HEK293 (cell line): ENCODE measurements at regions not wholly inside any gene's neighbourhood (a gene's known extent, or its start where the extent isn't known, plus 50 kb on each side); places are given as distances from the start of the nearest gene placed in this dataset.

ENCODE experiments used
- CTCF ChIA-PET: fragments of 350-600 bp; formaldehyde crosslinking; extraction: SDS; loops from one replicate; lab custom pipeline; 2021; ENCODE audit warnings: antibody characterized with exemption; lab: Yijun Ruan, JAX
- POLR2A ChIA-PET: fragments of 300-600 bp; formaldehyde crosslinking; extraction: SDS; loops from one replicate; lab custom pipeline; 2020; ENCODE audit warnings: antibody characterized with exemption, inconsistent platforms; lab: Yijun Ruan, JAX
- H3K27ac ChIP-seq: fragments of 200-500 bp; sonication (Bioruptor generic); 2 replicates; pipeline ENCODE4 v1.5.1; 2014; ENCODE audit warnings: low read depth, low read length, control low read depth, inconsistent platforms; ENCODE audit errors: extremely low read depth
- H3K36me3 ChIP-seq, 2 experiments: fragments of 200-500 bp in 1 of 2; sonication (Bioruptor generic) in 1 of 2; 1 replicate in 1 of 2; 2 replicates in 1 of 2; pipeline ENCODE4 v1.5.1; 2014 to 2017; ENCODE audit warnings: inconsistent platforms in 2 of 2, low read length in 2 of 2; ENCODE audit not compliant: control insufficient read depth in 2 of 2, insufficient read depth in 1 of 2
- H3K4me1 ChIP-seq: fragments of 200-500 bp; sonication (Bioruptor generic); 2 replicates; pipeline ENCODE4 v1.5.1; 2014; ENCODE audit warnings: mild to moderate bottlenecking, low read length, inconsistent platforms; ENCODE audit not compliant: control insufficient read depth, insufficient read depth
- H3K4me3 ChIP-seq: 2 replicates; pipeline ENCODE4 v1.5.1; 2011; ENCODE audit warnings: low read depth, mild to moderate bottlenecking, control low read depth, low read length, moderate library complexity
- H3K9me3 ChIP-seq: fragments of 200-500 bp; sonication (Bioruptor generic); 2 replicates; pipeline ENCODE4 v1.5.1; 2014; ENCODE audit warnings: low read depth, low read length, inconsistent platforms; ENCODE audit not compliant: control insufficient read depth, insufficient read depth
- EGR2 ChIP-seq: fragments of 450-650 bp; formaldehyde crosslinking; IDR thresholded peaks from 2 replicates; pipeline ENCODE4 v1.5.1; 2016; ENCODE audit warnings: low read depth, missing biosample characterization, missing genetic modification characterization
- OVOL3 ChIP-seq: fragments of 450-650 bp; formaldehyde crosslinking; IDR thresholded peaks from 2 replicates; pipeline ENCODE4 v1.5.1; 2016; ENCODE audit warnings: missing biosample characterization, missing genetic modification characterization
- YY1 ChIP-seq: fragments of 450-650 bp; formaldehyde crosslinking; IDR thresholded peaks from 2 replicates; pipeline ENCODE4 v1.5.1; 2018; ENCODE audit warnings: missing biosample characterization, missing genetic modification characterization
- YY2 ChIP-seq: fragments of 450-650 bp; formaldehyde crosslinking; IDR thresholded peaks from 2 replicates; pipeline ENCODE4 v1.5.1; 2016; ENCODE audit warnings: missing biosample characterization, missing genetic modification characterization
- ZFP41 ChIP-seq: fragments of 450-650 bp; formaldehyde crosslinking; IDR thresholded peaks from 2 replicates; pipeline ENCODE4 v1.5.1; 2016; ENCODE audit warnings: missing biosample characterization, missing genetic modification characterization, borderline replicate concordance
- ZNF138 ChIP-seq: fragments of 450-650 bp; formaldehyde crosslinking; IDR thresholded peaks from 2 replicates; pipeline ENCODE4 v1.5.1; 2016; ENCODE audit warnings: missing biosample characterization, missing genetic modification characterization, borderline replicate concordance
- ZNF175 ChIP-seq: fragments of 450-650 bp; formaldehyde crosslinking; IDR thresholded peaks from 2 replicates; pipeline ENCODE4 v1.5.1; 2016; ENCODE audit warnings: missing biosample characterization, missing genetic modification characterization
- ZNF214 ChIP-seq: fragments of 450-650 bp; formaldehyde crosslinking; IDR thresholded peaks from 2 replicates; pipeline ENCODE4 v1.5.1; 2017; ENCODE audit warnings: missing biosample characterization, mild to moderate bottlenecking, missing genetic modification characterization, borderline replicate concordance
- ZNF221 ChIP-seq: fragments of 450-650 bp; formaldehyde crosslinking; IDR thresholded peaks from 2 replicates; pipeline ENCODE4 v1.5.1; 2017; ENCODE audit warnings: missing biosample characterization, missing genetic modification characterization, borderline replicate concordance
- ZNF366 ChIP-seq: fragments of 450-650 bp; formaldehyde crosslinking; conservative IDR thresholded peaks from 2 replicates; pipeline ENCODE4 v1.5.1; 2016; ENCODE audit warnings: missing biosample characterization, missing genetic modification characterization
- ZNF501 ChIP-seq: fragments of 450-650 bp; formaldehyde crosslinking; IDR thresholded peaks from 2 replicates; pipeline ENCODE4 v1.5.1; 2016; ENCODE audit warnings: missing biosample characterization, missing genetic modification characterization
- ZNF510 ChIP-seq: fragments of 450-650 bp; formaldehyde crosslinking; IDR thresholded peaks from 2 replicates; pipeline ENCODE4 v1.5.1; 2018; ENCODE audit warnings: mild to moderate bottlenecking, missing genetic modification characterization, missing biosample characterization; ENCODE audit not compliant: insufficient replicate concordance
- ZNF529 ChIP-seq: fragments of 450-650 bp; formaldehyde crosslinking; IDR thresholded peaks from 2 replicates; pipeline ENCODE4 v1.5.1; 2017; ENCODE audit warnings: missing genetic modification characterization, missing biosample characterization; ENCODE audit not compliant: insufficient replicate concordance
- ZNF549 ChIP-seq: fragments of 450-650 bp; IDR thresholded peaks from 2 replicates; pipeline ENCODE4 v1.5.1; 2018; ENCODE audit warnings: missing biosample characterization, missing genetic modification characterization, mild to moderate bottlenecking, inconsistent platforms, moderate library complexity
- ZNF596 ChIP-seq: fragments of 450-650 bp; IDR thresholded peaks from 2 replicates; pipeline ENCODE4 v1.5.0; 2018; ENCODE audit warnings: missing biosample characterization, mild to moderate bottlenecking, missing genetic modification characterization, moderate library complexity
- ZNF660 ChIP-seq: fragments of 450-650 bp; IDR thresholded peaks from 2 replicates; pipeline ENCODE4 v1.5.1; 2018; ENCODE audit warnings: missing biosample characterization, mild to moderate bottlenecking, missing genetic modification characterization
- ZNF785 ChIP-seq: fragments of 450-650 bp; formaldehyde crosslinking; IDR thresholded peaks from 2 replicates; pipeline ENCODE4 v1.5.1; 2016; ENCODE audit warnings: missing biosample characterization, missing genetic modification characterization
- ZNF792 ChIP-seq: fragments of 450-650 bp; formaldehyde crosslinking; IDR thresholded peaks from 2 replicates; pipeline ENCODE4 v1.5.1; 2016; ENCODE audit warnings: missing biosample characterization, missing genetic modification characterization
- ZNF830 ChIP-seq: fragments of 450-650 bp; IDR thresholded peaks from 2 replicates; pipeline ENCODE4 v1.5.0; 2018; ENCODE audit warnings: missing biosample characterization, missing genetic modification characterization, low read depth, mild to moderate bottlenecking, moderate library complexity
- ZNF837 ChIP-seq: fragments of 450-650 bp; formaldehyde crosslinking; IDR thresholded peaks from 2 replicates; pipeline ENCODE4 v1.5.1; 2016; ENCODE audit warnings: missing biosample characterization, missing genetic modification characterization
- ZSCAN16 ChIP-seq: fragments of 450-650 bp; formaldehyde crosslinking; IDR thresholded peaks from 2 replicates; pipeline ENCODE4 v1.5.1; 2016; ENCODE audit warnings: missing biosample characterization, missing genetic modification characterization
- TF ChIP-seq, protein P1 (sequence below): fragments of 450-650 bp; formaldehyde crosslinking; IDR thresholded peaks from 2 replicates; pipeline ENCODE4 v1.5.1; 2017; ENCODE audit warnings: missing biosample characterization, missing genetic modification characterization
- TF ChIP-seq, protein P2 (sequence below): fragments of 450-650 bp; formaldehyde crosslinking; IDR thresholded peaks from 2 replicates; pipeline ENCODE4 v1.5.1; 2016; ENCODE audit warnings: missing biosample characterization, missing genetic modification characterization
- TF ChIP-seq, protein P3 (sequence below): fragments of 450-650 bp; formaldehyde crosslinking; IDR thresholded peaks from 2 replicates; pipeline ENCODE4 v1.5.1; 2016; ENCODE audit warnings: missing biosample characterization, missing genetic modification characterization

- TF ChIP-seq, protein P1, sequence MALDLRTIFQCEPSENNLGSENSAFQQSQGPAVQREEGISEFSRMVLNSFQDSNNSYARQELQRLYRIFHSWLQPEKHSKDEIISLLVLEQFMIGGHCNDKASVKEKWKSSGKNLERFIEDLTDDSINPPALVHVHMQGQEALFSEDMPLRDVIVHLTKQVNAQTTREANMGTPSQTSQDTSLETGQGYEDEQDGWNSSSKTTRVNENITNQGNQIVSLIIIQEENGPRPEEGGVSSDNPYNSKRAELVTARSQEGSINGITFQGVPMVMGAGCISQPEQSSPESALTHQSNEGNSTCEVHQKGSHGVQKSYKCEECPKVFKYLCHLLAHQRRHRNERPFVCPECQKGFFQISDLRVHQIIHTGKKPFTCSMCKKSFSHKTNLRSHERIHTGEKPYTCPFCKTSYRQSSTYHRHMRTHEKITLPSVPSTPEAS (tag by site-specific recombination): no peak
- TF ChIP-seq ZNF792 (no peak), ZFP41 (tag by site-specific recombination) (no peak), ZNF785 (no peak), ZNF596 (tag by site-specific recombination) (no peak), ZNF660 (no peak), ZNF501 (tag by site-specific recombination) (no peak)
These were observed 938.4 kb upstream of the SEMA6D start (continued) for GRCh38 chr15:46778876-46779275.

- ChIA-PET POLR2A (no interaction called here), CTCF (interaction anchor here (0.5 kb wide), 1 partner anchor 255 kb away, joined by 3 read pairs; no protein-coding TSS in a partner anchor)
- no peaks in the 10 kb centered on the region for H3K9me3 ChIP-seq
- H3K4me3 ChIP-seq: no peak overlapping the region
- H3K36me3 ChIP-seq: no peaks in the 10 kb centered on the region
- H3K4me1 ChIP-seq: no peaks in the 10 kb centered on the region
- no peak overlapping the region for H3K27ac ChIP-seq
- TF ChIP-seq ZNF529 (tag by site-specific recombination) (no peak), YY1 (tag by site-specific recombination) (no peak), ZNF214 (tag by site-specific recombination) (no peak), ZNF549 (tag by site-specific recombination) (no peak), ZNF366 (no peak), ZNF138 (tag by site-specific recombination) (no peak), ZNF510 (tag by site-specific recombination) (no peak), ZNF221 (tag by site-specific recombination) (no peak), ZNF175 (tag by site-specific recombination) (no peak), ZNF837 (tag by site-specific recombination) (no peak), ZSCAN16 (no peak), OVOL3 (tag by site-specific recombination) (no peak), ZNF830 (tag by site-specific recombination) (no peak), YY2 (tag by site-specific recombination) (no peak), EGR2 (no peak)
- TF ChIP-seq, protein P2, sequence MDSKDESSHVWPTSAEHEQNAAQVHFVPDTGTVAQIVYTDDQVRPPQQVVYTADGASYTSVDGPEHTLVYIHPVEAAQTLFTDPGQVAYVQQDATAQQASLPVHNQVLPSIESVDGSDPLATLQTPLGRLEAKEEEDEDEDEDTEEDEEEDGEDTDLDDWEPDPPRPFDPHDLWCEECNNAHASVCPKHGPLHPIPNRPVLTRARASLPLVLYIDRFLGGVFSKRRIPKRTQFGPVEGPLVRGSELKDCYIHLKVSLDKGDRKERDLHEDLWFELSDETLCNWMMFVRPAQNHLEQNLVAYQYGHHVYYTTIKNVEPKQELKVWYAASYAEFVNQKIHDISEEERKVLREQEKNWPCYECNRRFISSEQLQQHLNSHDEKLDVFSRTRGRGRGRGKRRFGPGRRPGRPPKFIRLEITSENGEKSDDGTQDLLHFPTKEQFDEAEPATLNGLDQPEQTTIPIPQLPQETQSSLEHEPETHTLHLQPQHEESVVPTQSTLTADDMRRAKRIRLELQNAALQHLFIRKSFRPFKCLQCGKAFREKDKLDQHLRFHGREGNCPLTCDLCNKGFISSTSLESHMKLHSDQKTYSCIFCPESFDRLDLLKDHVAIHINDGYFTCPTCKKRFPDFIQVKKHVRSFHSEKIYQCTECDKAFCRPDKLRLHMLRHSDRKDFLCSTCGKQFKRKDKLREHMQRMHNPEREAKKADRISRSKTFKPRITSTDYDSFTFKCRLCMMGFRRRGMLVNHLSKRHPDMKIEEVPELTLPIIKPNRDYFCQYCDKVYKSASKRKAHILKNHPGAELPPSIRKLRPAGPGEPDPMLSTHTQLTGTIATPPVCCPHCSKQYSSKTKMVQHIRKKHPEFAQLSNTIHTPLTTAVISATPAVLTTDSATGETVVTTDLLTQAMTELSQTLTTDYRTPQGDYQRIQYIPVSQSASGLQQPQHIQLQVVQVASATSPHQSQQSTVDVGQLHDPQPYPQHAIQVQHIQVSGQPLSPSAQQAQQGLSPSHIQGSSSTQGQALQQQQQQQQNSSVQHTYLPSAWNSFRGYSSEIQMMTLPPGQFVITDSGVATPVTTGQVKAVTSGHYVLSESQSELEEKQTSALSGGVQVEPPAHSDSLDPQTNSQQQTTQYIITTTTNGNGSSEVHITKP (tag by site-specific recombination): no peak
- TF ChIP-seq, protein P3, sequence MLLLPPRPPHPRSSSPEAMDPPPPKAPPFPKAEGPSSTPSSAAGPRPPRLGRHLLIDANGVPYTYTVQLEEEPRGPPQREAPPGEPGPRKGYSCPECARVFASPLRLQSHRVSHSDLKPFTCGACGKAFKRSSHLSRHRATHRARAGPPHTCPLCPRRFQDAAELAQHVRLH (tag by site-specific recombination): no peak
- TF ChIP-seq, all 188 proteins: peak for 0
These were observed 930.6 kb upstream of the SEMA6D start for GRCh38 chr15:46786590-46787285.
